ENCODE measurements at regions not wholly inside any gene's neighbourhood (a gene's known extent, or its start where the extent isn't known, plus 50 kb on each side); places are given as distances from the start of the nearest gene placed in this dataset.

- TF ChIP-seq CTCF (IDR thresholded peaks at IDR 0.05; ENCODE audit: borderline replicate concordance, extremely low read depth, low read length, poor library complexity, severe bottlenecking) (no peak), EZH2 (IDR thresholded peaks at IDR 0.05; ENCODE audit: borderline replicate concordance, low read depth, low read length, severe bottlenecking) (no peak)
These were observed 268.7 kb upstream of the DKK2 start for GRCh38 chr4:107304699-107305286.
